Upper lobe of left lung (tissue), 6 donors: ENCODE measurements at regions not wholly inside any gene's neighbourhood (a gene's known extent, or its start where the extent isn't known, plus 50 kb on each side); places are given as distances from the start of the nearest gene placed in this dataset.
A peak's percentile ranks its signal among the peaks of the same experiment; 100 is the strongest.
"Not testable (repeated sequence)": the region's sequence is repeated elsewhere in the genome, so short reads cannot be mapped to it uniquely, and the experiment has no call there.

Experiments used
- ATAC-seq, 2 donors: fragments of 200-7000 bp; cut with Tn5 transposase; one replicate each; pipeline ENCODE4 v1.9.1; 2022; ENCODE audit warnings: mild to moderate bottlenecking in 2 of 2, moderate library complexity in 2 of 2; ENCODE audit not compliant: low FRiP score in 2 of 2
- DNase-seq, 2 donors: peaks; one replicate each; pipeline ENCODE4 v3.0.0-alpha.2; 2019 to 2020
- H3K27ac ChIP-seq, 4 donors: fragments of 200-600 bp; sonication (generic); one replicate each; pipeline ENCODE4 v1.5.1; 2016 to 2019
- H3K27me3 ChIP-seq, 4 donors: fragments of 200-600 bp; sonication (generic); one replicate each; pipeline ENCODE4 v1.5.1; 2017 to 2019
- H3K36me3 ChIP-seq, 4 donors: fragments of 200-600 bp; sonication (generic); one replicate each; pipeline ENCODE4 v1.5.1; 2016 to 2019
- H3K4me1 ChIP-seq, 4 donors: fragments of 200-600 bp; sonication (generic); one replicate each; pipeline ENCODE4 v1.5.1; 2018 to 2019
- H3K4me3 ChIP-seq, 4 donors: fragments of 200-600 bp; sonication (generic); one replicate each; pipeline ENCODE4 v1.5.1; 2017 to 2019; ENCODE audit warnings: mild to moderate bottlenecking in 2 of 4, moderate library complexity in 1 of 4
- H3K9me3 ChIP-seq, 4 donors: fragments of 200-600 bp; sonication (generic); one replicate each; pipeline ENCODE4 v1.5.1; 2018 to 2019
- EP300 ChIP-seq, 4 donors: sonication (generic); formaldehyde crosslinking; IDR thresholded peaks; one replicate each; pipeline ENCODE4 v1.5.1; 2017; ENCODE audit warnings: antibody characterized with exemption in 4 of 4, control low read depth in 2 of 4
- POLR2A ChIP-seq, 4 donors: fragments of 450-650 bp; IDR thresholded peaks; one replicate each; pipeline ENCODE4 v1.5.1; 2016 to 2017; ENCODE audit warnings: antibody characterized with exemption in 4 of 4, mild to moderate bottlenecking in 2 of 4
- POLR2AphosphoS5 ChIP-seq, 2 donors: sonication (generic); formaldehyde crosslinking; IDR thresholded peaks; one replicate each; pipeline ENCODE4 v1.5.1; 2017; ENCODE audit warnings: antibody characterized with exemption in 2 of 2
- WGBS, 2 donors: methylation state at CpG; one replicate each; pipeline ENCODE4 v1.1.5; 2017 to 2018; 5-methylcytosine and 5-hydroxymethylcytosine counted together
- TF ChIP-seq, protein P1 (sequence below), 6 experiments: fragments of 450-650 bp in 4 of 6; fragments of 200-600 bp in 2 of 6; sonication (generic) in 2 of 6; IDR thresholded peaks; one replicate each; pipeline ENCODE4 v1.5.1; 2016 to 2019; ENCODE audit warnings: antibody characterized with exemption in 6 of 6
- donor health status: DM: no; HTN: no; CAD: no; lungs with moderate emphysema.
- donor health status: DM: no; HTN: yes; CAD: no; lungs with severe emphysema.

- H3K4me1 ChIP-seq, H3K27me3 ChIP-seq, H3K4me3 ChIP-seq, ATAC-seq, H3K36me3 ChIP-seq, H3K27ac ChIP-seq: not testable (repeated sequence)
- peaks cover 0 to 17% (median 0%) of the 10 kb centered on the region in 4 donors for H3K9me3 ChIP-seq
- 93% methylated on average over 13 of the region's 13 CpGs; no CpG with 5 or more reads in 1 of the 2 donors for WGBS, 2 donors
- peak in 1 of 2 donors; percentile 1 for DNase-seq
These were observed 124.3 kb downstream of the PTCHD1 start for GRCh38 chrX:23458957-23459356.

DNA sequence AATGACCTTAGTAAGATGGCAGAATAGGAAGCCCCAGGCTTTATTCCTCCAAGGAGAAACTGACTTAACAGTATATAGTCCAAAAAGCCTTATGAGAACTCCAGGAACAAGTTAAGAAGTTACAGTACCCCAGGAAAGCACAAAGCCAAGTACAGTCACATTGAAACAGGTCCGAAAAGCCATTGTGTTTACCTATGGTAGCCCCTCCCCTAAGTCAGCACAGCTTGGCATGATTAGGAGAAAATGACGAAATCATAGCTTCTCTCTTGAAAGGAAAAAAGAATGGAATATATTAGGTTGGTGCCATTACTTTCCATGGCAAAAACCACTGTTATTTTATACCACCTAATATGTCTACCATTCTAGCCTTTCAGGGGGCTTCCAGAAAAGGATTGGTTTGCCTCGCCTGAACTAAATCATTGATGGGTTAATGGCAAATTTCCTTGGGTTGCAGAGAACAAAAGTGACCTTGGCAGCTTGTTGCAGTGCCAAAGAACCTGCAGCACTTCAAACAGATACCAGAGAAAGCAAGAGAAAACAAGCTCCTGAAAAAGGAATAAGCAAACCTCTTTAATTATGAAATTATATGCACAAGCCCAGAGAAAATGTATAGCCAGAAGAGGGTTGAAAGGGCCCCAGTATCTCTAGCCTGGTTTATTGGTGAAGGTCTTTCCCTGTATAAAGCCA is 130.6 kb downstream of the PTCHD1 start:
- DNase-seq (no peak), ATAC-seq (no peak)
- Histone ChIP-seq H3K36me3 (no peaks in the 10 kb centered on the region), H3K4me3 (no peak overlapping the region), H3K4me1 (no peaks in the 10 kb centered on the region), H3K27me3 (no peaks in the 10 kb centered on the region), H3K9me3 (peaks cover 0 to 28% (median 7%) of the 10 kb centered on the region in 4 donors), H3K27ac (no peak overlapping the region)
- TF ChIP-seq POLR2A (IDR thresholded peaks at IDR 0.05) (no peak), POLR2AphosphoS5 (IDR thresholded peaks at IDR 0.05) (no peak), EP300 (IDR thresholded peaks at IDR 0.05) (no peak)
- TF ChIP-seq, protein P1, sequence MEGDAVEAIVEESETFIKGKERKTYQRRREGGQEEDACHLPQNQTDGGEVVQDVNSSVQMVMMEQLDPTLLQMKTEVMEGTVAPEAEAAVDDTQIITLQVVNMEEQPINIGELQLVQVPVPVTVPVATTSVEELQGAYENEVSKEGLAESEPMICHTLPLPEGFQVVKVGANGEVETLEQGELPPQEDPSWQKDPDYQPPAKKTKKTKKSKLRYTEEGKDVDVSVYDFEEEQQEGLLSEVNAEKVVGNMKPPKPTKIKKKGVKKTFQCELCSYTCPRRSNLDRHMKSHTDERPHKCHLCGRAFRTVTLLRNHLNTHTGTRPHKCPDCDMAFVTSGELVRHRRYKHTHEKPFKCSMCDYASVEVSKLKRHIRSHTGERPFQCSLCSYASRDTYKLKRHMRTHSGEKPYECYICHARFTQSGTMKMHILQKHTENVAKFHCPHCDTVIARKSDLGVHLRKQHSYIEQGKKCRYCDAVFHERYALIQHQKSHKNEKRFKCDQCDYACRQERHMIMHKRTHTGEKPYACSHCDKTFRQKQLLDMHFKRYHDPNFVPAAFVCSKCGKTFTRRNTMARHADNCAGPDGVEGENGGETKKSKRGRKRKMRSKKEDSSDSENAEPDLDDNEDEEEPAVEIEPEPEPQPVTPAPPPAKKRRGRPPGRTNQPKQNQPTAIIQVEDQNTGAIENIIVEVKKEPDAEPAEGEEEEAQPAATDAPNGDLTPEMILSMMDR (IDR thresholded peaks at IDR 0.05): no peak
- 58 to 95% methylated on average over 3 of the region's 3 CpGs for WGBS, 2 donors

DNA sequence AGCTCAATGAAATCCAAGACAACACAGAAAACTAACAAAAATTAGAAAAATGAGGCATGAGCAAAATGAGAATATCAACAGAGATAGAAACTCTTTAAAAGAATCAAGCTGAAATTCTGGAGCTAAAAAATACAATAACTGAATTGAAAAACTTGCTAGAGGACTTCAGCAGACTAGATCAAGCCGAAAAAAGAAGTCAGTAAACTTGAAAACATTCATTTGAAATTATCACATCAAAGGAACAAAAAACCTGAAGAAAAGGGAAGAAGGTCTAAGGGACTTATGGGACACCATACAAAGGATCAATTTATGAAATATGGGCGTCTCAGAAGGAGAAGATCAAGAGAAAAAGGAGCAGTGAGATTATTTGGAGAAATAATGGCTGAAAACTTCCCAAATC is 131.3 kb downstream of the PTCHD1 start:
- H3K9me3 ChIP-seq: peaks cover 0 to 28% (median 7%) of the 10 kb centered on the region in 4 donors
- H3K36me3 ChIP-seq: no peaks in the 10 kb centered on the region
- no peak overlapping the region for H3K27ac ChIP-seq
- DNase-seq: no peak
- no peak overlapping the region for H3K4me3 ChIP-seq
- no peak for TF ChIP-seq POLR2A (IDR thresholded peaks at IDR 0.05)
- TF ChIP-seq, protein P1 (IDR thresholded peaks at IDR 0.05): no peak
- no peak for TF ChIP-seq EP300 (IDR thresholded peaks at IDR 0.05)
- no peak for TF ChIP-seq POLR2AphosphoS5 (IDR thresholded peaks at IDR 0.05)
- WGBS, 2 donors: 51 to 61% methylated on average over 2 of the region's 2 CpGs
- no peaks in the 10 kb centered on the region for H3K27me3 ChIP-seq
- no peak for ATAC-seq
- no peaks in the 10 kb centered on the region for H3K4me1 ChIP-seq

GRCh38 chrX:23478056-23478455 is 143.4 kb downstream of the PTCHD1 start:
- DNase-seq (no peak), ATAC-seq (no peak)
- H3K9me3 ChIP-seq: no peaks in the 10 kb centered on the region
- H3K27me3 ChIP-seq: no peaks in the 10 kb centered on the region
- no peak for TF ChIP-seq POLR2AphosphoS5 (IDR thresholded peaks at IDR 0.05)
- TF ChIP-seq EP300 (IDR thresholded peaks at IDR 0.05): no peak
- no peak for TF ChIP-seq POLR2A (IDR thresholded peaks at IDR 0.05)
- TF ChIP-seq, protein P1 (IDR thresholded peaks at IDR 0.05): no peak
- no peaks in the 10 kb centered on the region for H3K36me3 ChIP-seq
- H3K4me3 ChIP-seq: no peak overlapping the region
- WGBS, 2 donors: 76 to 88% methylated on average over 2 of the region's 2 CpGs
- no peak overlapping the region for H3K27ac ChIP-seq
- H3K4me1 ChIP-seq: no peaks in the 10 kb centered on the region

DNA sequence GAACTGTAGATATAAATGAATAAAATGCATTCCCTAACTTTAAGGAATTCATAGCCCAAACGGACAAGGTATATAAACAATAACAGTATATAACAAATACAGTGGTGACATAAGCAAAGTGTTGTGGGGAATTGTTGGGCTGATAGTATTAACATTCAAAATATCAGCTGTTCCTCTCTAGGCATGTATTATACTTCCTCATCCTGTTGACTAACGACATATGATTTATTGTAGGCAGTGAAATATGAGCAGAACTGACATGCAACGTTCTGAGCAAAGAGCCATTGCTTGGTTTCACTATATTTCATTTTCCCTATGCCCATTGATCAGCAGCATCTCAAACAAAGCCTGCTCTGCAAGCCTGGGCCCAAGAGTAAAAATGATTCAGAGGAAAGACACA is 143.9 kb downstream of the PTCHD1 start:
- TF ChIP-seq, protein P1 (IDR thresholded peaks at IDR 0.05): no peak
- TF ChIP-seq EP300 (IDR thresholded peaks at IDR 0.05) (no peak), POLR2AphosphoS5 (IDR thresholded peaks at IDR 0.05) (no peak), POLR2A (IDR thresholded peaks at IDR 0.05) (no peak)
- DNase-seq: no peak
- H3K36me3 ChIP-seq: no peaks in the 10 kb centered on the region
- H3K4me1 ChIP-seq: no peaks in the 10 kb centered on the region
- H3K9me3 ChIP-seq: no peaks in the 10 kb centered on the region
- no peaks in the 10 kb centered on the region for H3K27me3 ChIP-seq
- no peak overlapping the region for H3K27ac ChIP-seq
- H3K4me3 ChIP-seq: no peak overlapping the region
- WGBS, 2 donors: 45% methylated on average over 3 of the region's 3 CpGs
- no peak for ATAC-seq
